ENCODE measurements at regions not wholly inside any gene's neighbourhood (a gene's known extent, or its start where the extent isn't known, plus 50 kb on each side); places are given as distances from the start of the nearest gene placed in this dataset.

- DNase-seq: no peak
Observed at GRCh38 chr12:113683574-113683973, 211.9 kb upstream of the LHX5 start.

- DNase-seq: no peak
Observed at GRCh38 chr12:113680868-113681267, 209.2 kb upstream of the LHX5 start.

GRCh38 chr12:113678223-113679119, 206.8 kb upstream of the LHX5 start:
- no peak for DNase-seq

GRCh38 chr12:113676547-113676946, 204.9 kb upstream of the LHX5 start:
- DNase-seq: no peak

GRCh38 chr12:113676117-113676516, 204.4 kb upstream of the LHX5 start:
- no peak for DNase-seq

GRCh38 chr12:113674996-113675395, 203.3 kb upstream of the LHX5 start:
- DNase-seq: no peak

- no peak for DNase-seq
Observed at GRCh38 chr12:113674302-113674701, 202.6 kb upstream of the LHX5 start.

GRCh38 chr12:113673458-113674238, 202.0 kb upstream of the LHX5 start:
- DNase-seq: no peak

- DNase-seq: no peak
Observed at GRCh38 chr12:113670742-113671141, 199.1 kb upstream of the LHX5 start.

GRCh38 chr12:113667676-113668356, 196.1 kb upstream of the LHX5 start:
- DNase-seq: no peak

GRCh38 chr12:113667095-113667494, 195.4 kb upstream of the LHX5 start:
- no peak for DNase-seq

GRCh38 chr12:113666223-113666622, 194.6 kb upstream of the LHX5 start:
- no peak for DNase-seq

GRCh38 chr12:113665457-113665856, 193.8 kb upstream of the LHX5 start:
- no peak for DNase-seq

- DNase-seq: no peak
Observed at GRCh38 chr12:113664224-113664681, 192.6 kb upstream of the LHX5 start.

- DNase-seq: no peak
Observed at GRCh38 chr12:113663396-113663795, 191.7 kb upstream of the LHX5 start.

GRCh38 chr12:113660936-113661335, 189.3 kb upstream of the LHX5 start:
- no peak for DNase-seq

- no peak for DNase-seq
Observed at GRCh38 chr12:113659416-113659815, 187.7 kb upstream of the LHX5 start.

GRCh38 chr12:113659015-113659414, 187.3 kb upstream of the LHX5 start:
- no peak for DNase-seq

GRCh38 chr12:113658006-113658655, 186.5 kb upstream of the LHX5 start:
- DNase-seq: no peak

- no peak for DNase-seq
Observed at GRCh38 chr12:113655919-113656318, 184.2 kb upstream of the LHX5 start.

GRCh38 chr12:113655479-113655878, 183.8 kb upstream of the LHX5 start:
- DNase-seq: no peak

- no peak for DNase-seq
Observed at GRCh38 chr12:113651662-113652061, 180.0 kb upstream of the LHX5 start.

GRCh38 chr12:113650476-113650875, 178.8 kb upstream of the LHX5 start:
- DNase-seq: no peak
